ENCODE measurements at regions not wholly inside any gene's neighbourhood (a gene's known extent, or its start where the extent isn't known, plus 50 kb on each side); places are given as distances from the start of the nearest gene placed in this dataset.

GRCh38 chr20:57909763-57910331, 200.0 kb upstream of the PMEPA1 start:
- H3K4me2 ChIP-seq (ENCODE audit: low read length) = no peak overlapping the region
- H2AFZ ChIP-seq (ENCODE audit: low read depth, low read length) = no peak overlapping the region
- no peak overlapping the region for H3K27ac ChIP-seq (ENCODE audit: low read length)
- H3K9me3 ChIP-seq (ENCODE audit: insufficient read depth, low read length) = no peaks in the 10 kb centered on the region
- peaks cover 75% of the 10 kb centered on the region for H3K27me3 ChIP-seq (ENCODE audit: low read depth, low read length)
- TF ChIP-seq CTCF (IDR thresholded peaks at IDR 0.05; ENCODE audit: low read depth, low read length) = no peak
- no peak for TF ChIP-seq EZH2phosphoT487 (IDR thresholded peaks at IDR 0.05; ENCODE audit: low read depth)
- H3K36me3 ChIP-seq (replicated peaks; ENCODE audit: low read depth, low read length) = no peaks in the 10 kb centered on the region
- H3K4me1 ChIP-seq (ENCODE audit: low read length) = no peaks in the 10 kb centered on the region
- H3K4me3 ChIP-seq (ENCODE audit: low read length) = no peak overlapping the region
- H3K9ac ChIP-seq (ENCODE audit: low read length) = no peak overlapping the region
- no peaks in the 10 kb centered on the region for H3K79me2 ChIP-seq (ENCODE audit: low read length)
- no peaks in the 10 kb centered on the region for H4K20me1 ChIP-seq (ENCODE audit: insufficient read depth, low read length)

GRCh38 chr20:57908704-57909630, 199.2 kb upstream of the PMEPA1 start:
- Histone ChIP-seq H3K27me3 (ENCODE audit: low read depth, low read length) (peaks cover 76% of the 10 kb centered on the region), H3K79me2 (ENCODE audit: low read length) (no peaks in the 10 kb centered on the region), H3K36me3 (replicated peaks; ENCODE audit: low read depth, low read length) (no peaks in the 10 kb centered on the region), H3K4me2 (ENCODE audit: low read length) (no peak overlapping the region), H3K4me3 (ENCODE audit: low read length) (no peak overlapping the region), H3K27ac (ENCODE audit: low read length) (no peak overlapping the region), H2AFZ (ENCODE audit: low read depth, low read length) (no peak overlapping the region), H4K20me1 (ENCODE audit: insufficient read depth, low read length) (no peaks in the 10 kb centered on the region), H3K9me3 (ENCODE audit: insufficient read depth, low read length) (no peaks in the 10 kb centered on the region), H3K4me1 (ENCODE audit: low read length) (no peaks in the 10 kb centered on the region), H3K9ac (ENCODE audit: low read length) (no peak overlapping the region)
- no peak for TF ChIP-seq EZH2phosphoT487 (IDR thresholded peaks at IDR 0.05; ENCODE audit: low read depth)
- TF ChIP-seq CTCF (IDR thresholded peaks at IDR 0.05; ENCODE audit: low read depth, low read length) = no peak

GRCh38 chr20:57908226-57908625, 198.4 kb upstream of the PMEPA1 start:
- no peak for TF ChIP-seq CTCF (IDR thresholded peaks at IDR 0.05; ENCODE audit: low read depth, low read length)
- TF ChIP-seq EZH2phosphoT487 (IDR thresholded peaks at IDR 0.05; ENCODE audit: low read depth) = no peak
- Histone ChIP-seq H3K9ac (ENCODE audit: low read length) (no peak overlapping the region), H3K36me3 (replicated peaks; ENCODE audit: low read depth, low read length) (no peaks in the 10 kb centered on the region), H3K27ac (ENCODE audit: low read length) (no peak overlapping the region), H3K4me2 (ENCODE audit: low read length) (no peak overlapping the region), H3K9me3 (ENCODE audit: insufficient read depth, low read length) (no peaks in the 10 kb centered on the region), H3K79me2 (ENCODE audit: low read length) (no peaks in the 10 kb centered on the region), H4K20me1 (ENCODE audit: insufficient read depth, low read length) (no peaks in the 10 kb centered on the region), H3K4me1 (ENCODE audit: low read length) (no peaks in the 10 kb centered on the region), H2AFZ (ENCODE audit: low read depth, low read length) (no peak overlapping the region), H3K27me3 (ENCODE audit: low read depth, low read length) (peaks cover 79% of the 10 kb centered on the region), H3K4me3 (ENCODE audit: low read length) (no peak overlapping the region)
